NCI-H2196 treated with DMSO at 0.1 percent for 48 hours (cell line): ENCODE measurements at regions not wholly inside any gene's neighbourhood (a gene's known extent, or its start where the extent isn't known, plus 50 kb on each side); places are given as distances from the start of the nearest gene placed in this dataset.
"Not testable (repeated sequence)": the region's sequence is repeated elsewhere in the genome, so short reads cannot be mapped to it uniquely, and the experiment has no call there.

Experiments used
- DNase-seq: peaks from one replicate; lab custom pipeline; 2025; ENCODE audit not compliant: unreplicated experiment; lab: John Stamatoyannopoulos, UW

DNA sequence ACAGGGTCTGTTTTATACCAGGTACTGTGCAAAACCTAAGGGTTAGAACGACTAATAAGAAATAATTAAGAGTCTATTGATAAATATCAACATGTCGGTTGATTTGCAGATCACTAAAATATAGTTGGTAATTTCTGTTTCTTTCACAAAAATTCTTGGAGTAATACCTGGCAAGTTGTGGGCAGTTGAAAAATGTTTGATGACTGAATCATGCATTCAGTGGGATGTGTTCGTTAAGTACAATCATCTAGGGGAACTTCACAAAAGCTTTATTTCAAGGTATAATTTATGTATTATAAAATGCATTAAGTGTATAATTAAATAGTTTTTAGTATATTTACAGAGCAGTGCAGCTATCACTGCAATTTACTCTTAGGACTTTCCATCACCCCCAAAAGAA, 120.0 kb downstream of the KCNA5 start:
- DNase-seq, result no peak

DNA sequence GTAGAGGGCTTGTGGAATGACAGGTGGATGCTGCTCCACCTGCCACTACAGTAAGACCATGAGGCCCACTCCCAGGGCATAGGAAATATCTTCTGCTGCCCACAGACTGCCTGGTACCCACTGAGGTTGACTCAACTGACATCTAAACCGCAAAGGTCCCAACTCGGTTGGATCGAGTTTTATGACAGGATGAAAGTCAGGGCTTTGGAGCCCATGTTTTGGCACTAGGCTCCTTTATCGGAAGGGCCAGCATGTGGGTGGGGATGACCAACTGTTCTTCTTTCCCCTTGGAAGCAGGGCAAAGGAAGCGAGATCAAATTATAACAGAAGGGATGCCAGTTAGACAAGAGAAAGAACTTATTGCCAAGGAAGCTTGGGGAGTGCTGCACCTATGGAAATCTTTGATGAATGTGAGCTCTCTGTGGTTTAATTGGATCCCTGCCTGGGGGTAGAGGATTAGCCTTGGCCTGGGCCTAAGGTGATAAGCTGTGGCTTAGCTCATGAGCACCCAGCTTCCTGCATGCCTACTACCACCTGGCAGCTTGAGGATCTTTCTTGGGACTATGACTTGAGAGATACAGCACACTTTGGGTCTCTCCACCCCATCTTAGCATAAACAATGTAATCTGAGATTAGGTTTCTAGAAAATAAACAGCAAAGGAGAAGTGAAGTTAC, 121.8 kb downstream of the KCNA5 start:
- DNase-seq, result no peak

DNA sequence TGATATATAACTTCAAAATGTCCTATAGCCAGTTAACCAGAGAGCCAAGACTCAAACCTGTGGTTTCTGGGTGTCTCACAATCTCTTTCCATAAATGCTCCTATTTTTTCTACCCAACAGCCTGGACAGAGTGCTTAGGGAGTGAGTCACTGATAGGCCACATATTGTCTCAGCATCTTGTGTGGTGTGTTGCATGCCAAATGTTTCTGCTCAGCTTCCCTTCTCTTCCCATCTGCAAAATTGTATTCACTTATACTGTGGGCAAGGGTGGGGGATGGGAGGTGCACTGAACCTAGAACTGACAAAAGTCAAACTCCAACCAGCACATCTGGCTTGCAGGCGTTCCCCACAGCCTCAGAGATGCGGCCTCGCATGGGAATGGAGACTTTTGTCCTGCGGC, 123.3 kb downstream of the KCNA5 start:
- no peak for DNase-seq

- no peak for DNase-seq
Measured at GRCh38 chr12:5168148-5168547, 124.5 kb downstream of the KCNA5 start.

DNA sequence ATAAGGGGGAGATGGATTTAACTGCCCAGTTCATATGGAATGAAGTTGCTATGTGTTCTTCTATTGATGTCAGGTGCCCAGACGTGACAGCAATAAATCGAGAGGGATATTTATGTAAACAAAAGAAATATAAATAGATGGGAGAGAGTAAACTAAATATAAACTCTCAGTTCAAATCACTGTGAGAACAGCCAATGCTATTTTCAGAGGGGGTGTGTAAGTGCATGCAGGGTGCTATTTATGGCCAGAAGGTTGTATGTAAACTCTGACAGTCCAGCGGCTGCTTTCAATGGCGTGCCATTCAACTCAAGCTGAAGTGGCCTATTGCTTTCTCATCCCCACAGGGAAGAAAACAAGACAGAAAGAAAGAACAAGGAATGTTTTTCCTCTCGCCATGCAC, 127.2 kb downstream of the KCNA5 start:
- DNase-seq, result no peak

DNA sequence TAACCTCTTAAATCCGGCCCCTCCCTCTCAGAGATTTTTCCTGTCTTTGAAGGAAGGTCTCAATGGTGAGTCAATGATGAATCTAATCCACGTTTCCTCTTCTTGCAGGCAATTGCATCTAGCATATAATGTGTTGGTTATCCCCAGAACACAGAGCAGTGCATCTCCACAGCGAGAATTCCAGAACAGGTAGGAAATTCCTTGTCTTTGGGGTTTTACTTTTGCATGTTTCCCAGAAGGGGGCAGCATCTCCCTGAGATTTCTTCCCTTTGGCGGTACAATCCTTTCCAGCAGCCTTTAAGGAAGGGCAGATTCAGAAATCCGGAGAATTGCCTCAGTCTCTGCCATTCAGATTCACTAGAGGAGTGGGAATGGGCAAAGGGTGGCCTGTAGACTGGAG, 128.0 kb downstream of the KCNA5 start:
- no peak for DNase-seq

DNA sequence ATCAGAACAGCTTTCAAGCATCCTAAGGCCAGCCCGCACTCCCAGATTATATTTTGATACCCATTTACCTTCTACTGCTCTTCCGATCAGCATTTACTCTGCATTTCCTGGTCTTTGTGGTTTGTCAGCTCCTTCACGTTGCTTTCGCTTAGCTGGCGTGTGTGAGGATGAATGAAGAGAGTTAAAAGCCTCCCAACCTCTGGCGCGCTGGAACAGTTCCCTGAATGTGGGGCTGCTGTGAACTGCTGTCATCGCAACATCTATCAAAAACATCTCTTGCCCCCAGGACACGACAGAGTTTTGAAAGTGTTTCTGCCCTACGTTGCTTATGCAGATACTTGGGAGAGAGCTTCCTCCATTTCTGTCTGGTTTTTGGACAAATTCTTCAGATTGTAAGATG, 129.2 kb downstream of the KCNA5 start:
- no peak for DNase-seq

- DNase-seq, result no peak
Measured at GRCh38 chr12:5173511-5174011, 129.9 kb downstream of the KCNA5 start.

DNA sequence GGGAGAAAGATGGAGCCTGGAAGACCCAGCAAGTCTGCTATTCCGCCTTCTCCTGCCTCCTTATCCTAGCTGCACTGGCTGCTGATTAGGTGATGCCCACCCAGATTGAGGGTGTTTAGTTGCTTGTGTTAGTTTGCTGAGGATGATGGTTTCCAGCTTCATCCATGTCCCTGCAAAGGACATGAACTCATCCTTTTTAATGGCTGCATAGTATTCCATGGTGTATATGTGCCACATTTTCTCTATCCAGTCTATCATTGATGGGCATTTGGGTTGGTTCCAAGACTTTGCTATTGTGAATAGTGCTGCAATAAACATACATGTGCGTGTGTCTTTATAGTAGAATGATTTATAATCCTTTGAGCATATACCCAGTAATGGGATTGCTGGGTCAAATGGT, 131.7 kb downstream of the KCNA5 start:
- not testable (repeated sequence) for DNase-seq

- DNase-seq, result no peak
Measured at GRCh38 chr12:5176036-5176435, 132.4 kb downstream of the KCNA5 start.

- DNase-seq, result no peak
Measured at GRCh38 chr12:5177096-5177495, 133.4 kb downstream of the KCNA5 start.

GRCh38 chr12:5177731-5178130, 134.1 kb downstream of the KCNA5 start:
- DNase-seq, result no peak

DNA sequence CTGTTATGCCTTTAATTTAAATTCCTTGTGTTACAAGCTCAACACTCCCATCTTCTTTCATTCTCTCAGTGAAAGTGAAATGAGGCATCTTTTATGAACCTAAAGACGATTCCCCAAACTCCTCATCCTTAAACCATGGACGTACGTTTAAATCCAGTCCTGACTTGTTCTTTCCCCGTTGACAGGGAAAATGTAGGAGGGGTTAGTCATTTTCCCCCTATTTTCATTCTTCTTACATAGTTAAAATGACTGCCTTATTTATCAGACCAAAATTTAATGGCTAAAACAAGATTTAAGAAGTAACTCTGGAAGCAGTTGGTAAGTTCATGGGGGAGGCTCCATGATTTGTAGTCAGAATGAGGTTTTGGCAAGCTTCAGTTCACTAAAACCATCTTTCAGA, 134.9 kb downstream of the KCNA5 start:
- no peak for DNase-seq

- DNase-seq, result no peak
Measured at GRCh38 chr12:5180496-5180895, 136.8 kb downstream of the KCNA5 start.

GRCh38 chr12:5184186-5184585, 140.5 kb downstream of the KCNA5 start:
- no peak for DNase-seq

- DNase-seq, result no peak
Measured at GRCh38 chr12:5185435-5186069, 141.9 kb downstream of the KCNA5 start.

GRCh38 chr12:5186715-5187114, 143.0 kb downstream of the KCNA5 start:
- DNase-seq, result no peak

DNA sequence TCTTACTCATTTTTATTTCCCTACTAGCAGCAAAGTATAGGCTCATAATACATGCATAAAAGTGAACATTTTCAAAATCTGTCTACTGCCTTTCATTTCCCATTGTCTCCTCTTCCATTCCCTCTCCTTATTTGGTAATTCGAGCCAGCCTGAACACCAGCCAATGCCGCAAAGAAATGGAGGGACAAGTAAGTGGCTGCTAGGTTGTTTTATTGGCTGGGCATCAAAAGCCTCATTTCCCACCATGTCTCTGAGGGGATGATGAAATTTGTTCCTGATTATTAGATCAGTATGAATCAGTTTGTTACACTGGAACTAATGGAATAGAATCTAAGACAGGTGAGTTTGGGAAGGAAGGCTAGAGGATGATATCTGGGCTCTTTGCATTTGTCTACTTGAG, 143.5 kb downstream of the KCNA5 start:
- DNase-seq, result peak; percentile 17

DNA sequence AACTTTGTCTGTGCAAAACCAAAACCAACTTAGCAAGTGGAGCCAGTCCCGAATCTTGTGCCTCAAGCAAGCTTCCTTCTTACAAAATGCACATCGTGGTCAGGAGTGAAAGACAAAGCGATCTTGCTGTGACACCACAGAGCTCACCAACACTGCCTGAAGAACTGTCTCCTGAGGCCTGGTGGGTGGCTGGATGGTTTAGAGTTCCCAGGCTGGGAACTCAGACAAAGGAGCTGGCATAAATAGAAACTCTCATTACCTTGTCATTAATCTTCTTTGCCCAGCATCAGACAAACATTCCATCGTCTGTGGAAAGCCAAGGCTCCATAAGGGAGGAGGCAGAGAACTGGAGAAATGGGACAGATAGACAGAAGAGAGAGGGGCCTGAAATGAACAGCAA, 144.8 kb downstream of the KCNA5 start:
- DNase-seq, result no peak

GRCh38 chr12:5189173-5189572, 145.5 kb downstream of the KCNA5 start:
- no peak for DNase-seq

DNA sequence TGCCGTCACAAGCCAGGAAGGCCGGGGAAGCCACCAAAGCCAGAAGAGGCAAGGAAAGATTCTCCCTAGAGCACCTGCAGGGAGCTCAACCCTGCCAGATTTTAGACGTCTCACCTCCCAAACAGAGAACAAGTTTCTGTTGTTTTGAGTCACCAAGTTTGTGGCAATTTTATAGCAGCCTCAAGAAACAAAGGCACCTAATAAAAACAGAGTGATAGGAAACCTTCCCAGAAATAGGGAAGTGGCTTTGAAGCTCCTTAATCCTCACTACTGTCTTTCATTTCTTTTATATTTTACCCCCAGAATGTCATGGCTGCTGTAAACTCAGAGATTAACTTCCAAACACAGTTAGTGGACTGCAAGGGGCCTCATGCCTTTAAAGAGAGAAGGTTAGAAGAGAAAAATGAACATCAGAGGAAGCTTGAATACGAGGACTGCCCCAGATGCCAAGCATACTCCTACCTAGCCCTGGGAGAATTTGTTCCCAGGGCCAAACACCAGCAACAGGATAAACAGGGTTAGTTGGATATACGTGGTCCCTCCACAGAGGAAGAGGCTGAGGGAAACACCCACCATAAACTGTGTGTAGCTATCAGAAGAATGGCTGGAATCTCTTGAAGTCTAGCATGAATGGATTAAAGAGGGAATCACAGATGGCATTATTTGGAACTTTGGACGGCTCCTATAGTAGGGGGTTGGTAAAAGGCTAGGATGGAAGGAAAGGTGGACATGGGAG, 148.3 kb downstream of the KCNA5 start:
- DNase-seq, result no peak

GRCh38 chr12:5192726-5193125, 149.0 kb downstream of the KCNA5 start:
- no peak for DNase-seq
